ENCODE measurements at regions not wholly inside any gene's neighbourhood (a gene's known extent, or its start where the extent isn't known, plus 50 kb on each side); places are given as distances from the start of the nearest gene placed in this dataset.

GRCh38 chr21:28617300-28617699, 375.4 kb downstream of the LTN1 start:
- WGBS, 2 donors: 76 to 86% methylated on average over 1 of the region's 1 CpG
- ATAC-seq: peak in 2 of 8 donors; percentile 49 to 60
- intact Hi-C loops (cut with DNase I): no loop called here

GRCh38 chr21:28615276-28615675, 377.4 kb downstream of the LTN1 start:
- no peak for ATAC-seq
- WGBS, 2 donors: 61 to 64% methylated on average over 3 of the region's 3 CpGs
- H3K36me3 ChIP-seq: no peaks in the 10 kb centered on the region
- intact Hi-C loops (cut with DNase I): no loop called here
- H3K4me3 ChIP-seq: no peak overlapping the region
- TF ChIP-seq, protein P1, sequence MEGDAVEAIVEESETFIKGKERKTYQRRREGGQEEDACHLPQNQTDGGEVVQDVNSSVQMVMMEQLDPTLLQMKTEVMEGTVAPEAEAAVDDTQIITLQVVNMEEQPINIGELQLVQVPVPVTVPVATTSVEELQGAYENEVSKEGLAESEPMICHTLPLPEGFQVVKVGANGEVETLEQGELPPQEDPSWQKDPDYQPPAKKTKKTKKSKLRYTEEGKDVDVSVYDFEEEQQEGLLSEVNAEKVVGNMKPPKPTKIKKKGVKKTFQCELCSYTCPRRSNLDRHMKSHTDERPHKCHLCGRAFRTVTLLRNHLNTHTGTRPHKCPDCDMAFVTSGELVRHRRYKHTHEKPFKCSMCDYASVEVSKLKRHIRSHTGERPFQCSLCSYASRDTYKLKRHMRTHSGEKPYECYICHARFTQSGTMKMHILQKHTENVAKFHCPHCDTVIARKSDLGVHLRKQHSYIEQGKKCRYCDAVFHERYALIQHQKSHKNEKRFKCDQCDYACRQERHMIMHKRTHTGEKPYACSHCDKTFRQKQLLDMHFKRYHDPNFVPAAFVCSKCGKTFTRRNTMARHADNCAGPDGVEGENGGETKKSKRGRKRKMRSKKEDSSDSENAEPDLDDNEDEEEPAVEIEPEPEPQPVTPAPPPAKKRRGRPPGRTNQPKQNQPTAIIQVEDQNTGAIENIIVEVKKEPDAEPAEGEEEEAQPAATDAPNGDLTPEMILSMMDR (IDR thresholded peaks at IDR 0.05): no peak
- no peaks in the 10 kb centered on the region for H3K4me1 ChIP-seq
- no peaks in the 10 kb centered on the region for H3K27me3 ChIP-seq
- peaks cover 0 to 2% (median 0%) of the 10 kb centered on the region in 11 donors for H3K9me3 ChIP-seq
- DNase-seq: no peak
- H3K27ac ChIP-seq: no peak overlapping the region

More at GRCh38 chr21:28617300-28617699, 375.4 kb downstream of the LTN1 start:
- no peaks in the 10 kb centered on the region for H3K27me3 ChIP-seq
- DNase-seq: no peak
- no peak overlapping the region for H3K27ac ChIP-seq
- no peaks in the 10 kb centered on the region for H3K4me1 ChIP-seq
- no peak overlapping the region for H3K4me3 ChIP-seq
- H3K36me3 ChIP-seq: no peaks in the 10 kb centered on the region
- TF ChIP-seq, protein P1 (IDR thresholded peaks at IDR 0.05): no peak
- H3K9me3 ChIP-seq: peaks cover 0 to 1% (median 0%) of the 10 kb centered on the region in 11 donors

GRCh38 chr21:28614791-28615190, 377.9 kb downstream of the LTN1 start:
- WGBS, 2 donors: 56 to 69% methylated on average over 2 of the region's 2 CpGs
- ATAC-seq: no peak
- TF ChIP-seq, protein P1 (IDR thresholded peaks at IDR 0.05): no peak

GRCh38 chr21:28608646-28609045, 384.0 kb downstream of the LTN1 start:
- Histone ChIP-seq H3K27ac (no peak overlapping the region), H3K9me3 (peaks cover 0 to 12% (median 0%) of the 10 kb centered on the region in 11 donors), H3K4me3 (no peak overlapping the region), H3K36me3 (no peaks in the 10 kb centered on the region), H3K4me1 (no peaks in the 10 kb centered on the region), H3K27me3 (no peaks in the 10 kb centered on the region)
- intact Hi-C loops (cut with DNase I): no loop called here
- no peak for ATAC-seq
- WGBS, 2 donors: 81 to 83% methylated on average over 5 of the region's 5 CpGs
- TF ChIP-seq, protein P1 (IDR thresholded peaks at IDR 0.05): no peak
- no peak for DNase-seq

More at GRCh38 chr21:28614791-28615190, 377.9 kb downstream of the LTN1 start:
- H3K4me3 ChIP-seq: no peak overlapping the region
- H3K27me3 ChIP-seq: no peaks in the 10 kb centered on the region
- H3K4me1 ChIP-seq: no peaks in the 10 kb centered on the region
- peaks cover 0 to 7% (median 0%) of the 10 kb centered on the region in 11 donors for H3K9me3 ChIP-seq
- DNase-seq: no peak
- H3K27ac ChIP-seq: no peak overlapping the region
- H3K36me3 ChIP-seq: no peaks in the 10 kb centered on the region
- intact Hi-C loops (cut with DNase I): no loop called here

Data from heart right ventricle (tissue), 16 donors.